ENCODE measurements at regions not wholly inside any gene's neighbourhood (a gene's known extent, or its start where the extent isn't known, plus 50 kb on each side); places are given as distances from the start of the nearest gene placed in this dataset.
A peak's percentile ranks its signal among the peaks of the same experiment; 100 is the strongest.

- H2AFZ ChIP-seq (ENCODE audit: low read length), result no peak overlapping the region
- H3K4me2 ChIP-seq (ENCODE audit: low read depth, low read length, poor library complexity, severe bottlenecking), result no peak overlapping the region
- no peak overlapping the region for H3K4me3 ChIP-seq (ENCODE audit: low read length, poor library complexity, severe bottlenecking)
- no peaks in the 10 kb centered on the region for H3K27me3 ChIP-seq (ENCODE audit: insufficient read depth, low read length, poor library complexity, severe bottlenecking)
- H3F3A ChIP-seq (ENCODE audit: low read depth), result no peaks in the 10 kb centered on the region
- peaks cover 15% of the 10 kb centered on the region for H3K4me1 ChIP-seq (ENCODE audit: insufficient read depth, low read length, poor library complexity, severe bottlenecking)
- no peaks in the 10 kb centered on the region for H3K36me3 ChIP-seq (ENCODE audit: insufficient read depth, low read length)
- no peaks in the 10 kb centered on the region for H3K9me2 ChIP-seq (replicated peaks; ENCODE audit: low read depth, low read length)
- H3K9me3 ChIP-seq (ENCODE audit: insufficient read depth, low read depth, low read length), result no peaks in the 10 kb centered on the region
- no peaks in the 10 kb centered on the region for H4K20me1 ChIP-seq (ENCODE audit: insufficient read depth, low read length, poor library complexity, severe bottlenecking)
- H3K9ac ChIP-seq (ENCODE audit: low read depth, low read length, poor library complexity, severe bottlenecking), result no peak overlapping the region
- TF ChIP-seq EZH2phosphoT487 (IDR thresholded peaks at IDR 0.05; ENCODE audit: borderline replicate concordance), result no peak
- TF ChIP-seq, protein P1, sequence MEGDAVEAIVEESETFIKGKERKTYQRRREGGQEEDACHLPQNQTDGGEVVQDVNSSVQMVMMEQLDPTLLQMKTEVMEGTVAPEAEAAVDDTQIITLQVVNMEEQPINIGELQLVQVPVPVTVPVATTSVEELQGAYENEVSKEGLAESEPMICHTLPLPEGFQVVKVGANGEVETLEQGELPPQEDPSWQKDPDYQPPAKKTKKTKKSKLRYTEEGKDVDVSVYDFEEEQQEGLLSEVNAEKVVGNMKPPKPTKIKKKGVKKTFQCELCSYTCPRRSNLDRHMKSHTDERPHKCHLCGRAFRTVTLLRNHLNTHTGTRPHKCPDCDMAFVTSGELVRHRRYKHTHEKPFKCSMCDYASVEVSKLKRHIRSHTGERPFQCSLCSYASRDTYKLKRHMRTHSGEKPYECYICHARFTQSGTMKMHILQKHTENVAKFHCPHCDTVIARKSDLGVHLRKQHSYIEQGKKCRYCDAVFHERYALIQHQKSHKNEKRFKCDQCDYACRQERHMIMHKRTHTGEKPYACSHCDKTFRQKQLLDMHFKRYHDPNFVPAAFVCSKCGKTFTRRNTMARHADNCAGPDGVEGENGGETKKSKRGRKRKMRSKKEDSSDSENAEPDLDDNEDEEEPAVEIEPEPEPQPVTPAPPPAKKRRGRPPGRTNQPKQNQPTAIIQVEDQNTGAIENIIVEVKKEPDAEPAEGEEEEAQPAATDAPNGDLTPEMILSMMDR (conservative IDR thresholded peaks at IDR 0.05; ENCODE audit: low read length), result no peak
- no peaks in the 10 kb centered on the region for H3K79me2 ChIP-seq (ENCODE audit: insufficient read depth, low read length)
Observed at GRCh38 chr1:8251635-8252034, 66.3 kb upstream of the SLC45A1 start.

GRCh38 chr1:8249838-8250237 is 68.1 kb upstream of the SLC45A1 start:
- H2AFZ ChIP-seq (ENCODE audit: low read length), result no peak overlapping the region
- peak overlapping the region; percentile 4 for H3K4me3 ChIP-seq (ENCODE audit: low read length, poor library complexity, severe bottlenecking)
- H3K4me2 ChIP-seq (ENCODE audit: low read depth, low read length, poor library complexity, severe bottlenecking), result peak overlapping the region; percentile 44
- no peaks in the 10 kb centered on the region for H3K27me3 ChIP-seq (ENCODE audit: insufficient read depth, low read length, poor library complexity, severe bottlenecking)
- TF ChIP-seq, protein P1 (conservative IDR thresholded peaks at IDR 0.05; ENCODE audit: low read length), result no peak
- 0 out of 2 replicates have a peak, but pooled peaks have one; percentile 12 for TF ChIP-seq EZH2phosphoT487 (IDR thresholded peaks at IDR 0.05; ENCODE audit: borderline replicate concordance)
- peaks cover 15% of the 10 kb centered on the region for H3K4me1 ChIP-seq (ENCODE audit: insufficient read depth, low read length, poor library complexity, severe bottlenecking)
- H3K9me3 ChIP-seq (ENCODE audit: insufficient read depth, low read depth, low read length), result no peaks in the 10 kb centered on the region
- no peak overlapping the region for H3K9ac ChIP-seq (ENCODE audit: low read depth, low read length, poor library complexity, severe bottlenecking)
- no peaks in the 10 kb centered on the region for H3K79me2 ChIP-seq (ENCODE audit: insufficient read depth, low read length)
- H3K36me3 ChIP-seq (ENCODE audit: insufficient read depth, low read length), result no peaks in the 10 kb centered on the region
- H3F3A ChIP-seq (ENCODE audit: low read depth), result no peaks in the 10 kb centered on the region
- no peaks in the 10 kb centered on the region for H3K9me2 ChIP-seq (replicated peaks; ENCODE audit: low read depth, low read length)
- H4K20me1 ChIP-seq (ENCODE audit: insufficient read depth, low read length, poor library complexity, severe bottlenecking), result no peaks in the 10 kb centered on the region

- H3K9me3 ChIP-seq (ENCODE audit: insufficient read depth, low read depth, low read length), result no peaks in the 10 kb centered on the region
Observed at GRCh38 chr1:8247811-8248436, 70.0 kb upstream of the SLC45A1 start.

More at GRCh38 chr1:8247811-8248436, 70.0 kb upstream of the SLC45A1 start:
- H3K4me3 ChIP-seq (ENCODE audit: low read length, poor library complexity, severe bottlenecking), result no peak overlapping the region
- H3K79me2 ChIP-seq (ENCODE audit: insufficient read depth, low read length), result no peaks in the 10 kb centered on the region
- no peaks in the 10 kb centered on the region for H4K20me1 ChIP-seq (ENCODE audit: insufficient read depth, low read length, poor library complexity, severe bottlenecking)
- H3F3A ChIP-seq (ENCODE audit: low read depth), result no peaks in the 10 kb centered on the region
- no peaks in the 10 kb centered on the region for H3K36me3 ChIP-seq (ENCODE audit: insufficient read depth, low read length)
- H2AFZ ChIP-seq (ENCODE audit: low read length), result no peak overlapping the region
- no peak for TF ChIP-seq EZH2phosphoT487 (IDR thresholded peaks at IDR 0.05; ENCODE audit: borderline replicate concordance)
- TF ChIP-seq, protein P1 (conservative IDR thresholded peaks at IDR 0.05; ENCODE audit: low read length), result no peak
- no peak overlapping the region for H3K9ac ChIP-seq (ENCODE audit: low read depth, low read length, poor library complexity, severe bottlenecking)
- H3K4me2 ChIP-seq (ENCODE audit: low read depth, low read length, poor library complexity, severe bottlenecking), result no peak overlapping the region
- peaks cover 15% of the 10 kb centered on the region for H3K4me1 ChIP-seq (ENCODE audit: insufficient read depth, low read length, poor library complexity, severe bottlenecking)
- H3K27me3 ChIP-seq (ENCODE audit: insufficient read depth, low read length, poor library complexity, severe bottlenecking), result no peaks in the 10 kb centered on the region
- no peaks in the 10 kb centered on the region for H3K9me2 ChIP-seq (replicated peaks; ENCODE audit: low read depth, low read length)

All from Loucy (cell line).